Colon (tissue), 2 donors: ENCODE measurements at regions not wholly inside any gene's neighbourhood (a gene's known extent, or its start where the extent isn't known, plus 50 kb on each side); places are given as distances from the start of the nearest gene placed in this dataset.
"Not testable (repeated sequence)": the region's sequence is repeated elsewhere in the genome, so short reads cannot be mapped to it uniquely, and the experiment has no call there.

Experiments
- FAIRE-seq: peaks from 2 replicates; lab custom pipeline; 2012; peaks lifted over from hg19 to GRCh38; lab: Jason Lieb, UNC
- donor health status: control.
- donor health status: control.

DNA sequence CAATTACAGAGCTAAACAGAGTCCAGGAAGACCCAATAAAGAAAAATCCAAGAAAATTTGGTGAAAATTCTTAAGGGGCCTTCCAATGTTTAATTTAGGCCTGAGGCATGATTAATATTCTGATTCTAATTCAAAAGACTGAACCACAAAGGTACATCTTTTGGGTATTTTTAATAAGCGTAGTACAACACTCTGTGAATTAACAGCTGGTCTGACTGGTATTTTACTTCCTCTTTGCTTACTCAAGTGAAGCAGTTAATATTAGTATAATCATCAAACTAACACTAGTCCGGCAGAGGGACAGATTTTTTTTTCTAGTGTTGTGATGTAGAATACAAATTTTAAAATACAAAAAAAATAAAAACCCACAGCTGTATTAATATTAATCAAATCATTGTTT is 652.9 kb downstream of the NR4A2 start:
- no peak for FAIRE-seq

DNA sequence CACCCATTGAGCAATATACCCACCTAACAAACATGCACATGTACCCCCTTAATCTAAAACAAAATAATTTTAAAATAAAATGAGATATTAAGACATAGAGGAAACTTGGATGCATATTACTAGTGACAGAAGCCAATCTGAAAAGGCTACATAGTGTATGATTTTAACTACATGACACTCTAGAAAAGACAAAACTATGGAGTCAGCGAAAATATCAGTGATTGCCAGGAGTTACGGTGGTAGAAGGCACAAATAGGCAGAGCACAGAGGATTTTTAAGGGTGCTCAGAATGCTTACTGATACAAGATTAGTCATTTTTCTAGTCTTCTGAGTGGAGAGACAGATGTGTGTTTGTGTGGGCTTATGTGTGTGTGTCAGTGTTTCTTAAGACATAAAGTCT is 656.6 kb downstream of the NR4A2 start:
- no peak for FAIRE-seq

DNA sequence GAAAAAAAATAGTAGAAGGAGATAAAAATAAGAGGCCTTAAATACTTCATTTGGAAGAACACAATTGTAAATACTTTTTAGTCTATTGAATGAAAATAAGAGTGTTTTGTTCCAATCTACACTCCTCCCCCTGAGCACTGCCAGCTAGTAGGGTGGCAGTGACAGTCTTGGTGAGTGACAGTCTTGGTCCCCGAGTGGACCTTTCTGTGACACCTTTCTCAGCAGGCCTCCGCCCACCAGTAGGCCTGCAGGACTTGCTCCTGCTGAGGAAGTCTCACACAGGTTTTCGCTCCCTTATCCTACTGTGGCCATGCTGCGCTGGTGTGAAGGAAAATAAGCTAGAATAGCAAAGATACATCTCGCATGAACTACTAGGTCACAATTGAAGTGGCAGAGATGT is 666.8 kb downstream of the NR4A2 start:
- no peak for FAIRE-seq

DNA sequence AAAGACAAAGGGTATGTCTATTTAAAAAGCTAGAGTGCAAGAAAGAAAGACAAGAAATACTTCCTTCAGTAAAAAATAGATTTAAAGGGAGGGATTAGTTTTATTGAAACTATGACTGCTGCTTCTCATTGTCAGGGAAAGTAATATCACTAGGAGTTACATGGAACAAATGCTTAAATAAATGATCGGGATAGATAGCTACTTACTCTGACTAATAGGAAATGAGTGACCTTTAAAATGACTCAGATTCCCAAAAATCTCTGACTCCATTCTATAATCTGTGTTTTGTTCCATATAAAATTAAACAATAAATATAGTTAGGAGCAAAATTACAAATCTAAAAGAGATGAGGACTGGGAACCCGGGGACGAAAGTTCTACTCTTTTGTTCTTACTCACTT is 669.3 kb downstream of the NR4A2 start:
- no peak for FAIRE-seq

DNA sequence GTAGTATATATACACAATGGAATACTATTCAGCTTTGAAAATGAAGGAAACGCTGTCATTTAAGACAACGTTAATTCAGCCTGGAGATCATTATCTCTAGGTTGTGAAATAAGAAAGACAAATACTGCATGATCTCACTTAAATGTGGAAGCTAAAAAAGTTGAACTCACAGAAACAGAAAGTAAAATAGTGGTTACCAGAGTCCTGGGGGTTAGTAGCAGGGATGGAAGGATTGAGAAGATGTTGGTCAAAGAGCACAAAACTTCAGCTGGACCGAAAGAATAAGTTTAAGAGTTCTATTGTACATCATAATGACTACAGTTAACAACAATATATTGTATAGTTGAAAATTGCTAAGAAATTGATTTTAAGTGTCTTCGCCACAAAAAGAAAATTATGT is 670.3 kb downstream of the NR4A2 start:
- FAIRE-seq: no peak

DNA sequence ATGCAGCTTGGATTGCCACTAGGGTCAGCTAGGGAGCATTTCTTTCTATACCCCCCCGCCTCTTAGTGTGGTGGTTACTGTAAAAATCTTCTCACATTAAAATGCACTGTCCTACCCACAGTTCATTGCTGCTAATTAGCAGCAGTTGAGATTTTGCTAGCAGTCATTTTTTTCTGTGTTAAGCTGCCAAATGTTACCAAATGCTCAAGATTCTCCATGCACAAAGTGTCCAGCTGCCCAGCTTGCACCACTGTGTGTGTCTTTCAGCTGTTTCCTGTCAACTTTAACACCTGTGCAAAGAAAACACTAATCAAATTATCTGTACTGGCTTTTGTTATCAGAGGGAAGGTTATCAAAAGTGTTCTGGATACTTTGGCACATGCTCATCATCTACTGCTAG is 679.3 kb downstream of the NR4A2 start:
- FAIRE-seq: no peak

DNA sequence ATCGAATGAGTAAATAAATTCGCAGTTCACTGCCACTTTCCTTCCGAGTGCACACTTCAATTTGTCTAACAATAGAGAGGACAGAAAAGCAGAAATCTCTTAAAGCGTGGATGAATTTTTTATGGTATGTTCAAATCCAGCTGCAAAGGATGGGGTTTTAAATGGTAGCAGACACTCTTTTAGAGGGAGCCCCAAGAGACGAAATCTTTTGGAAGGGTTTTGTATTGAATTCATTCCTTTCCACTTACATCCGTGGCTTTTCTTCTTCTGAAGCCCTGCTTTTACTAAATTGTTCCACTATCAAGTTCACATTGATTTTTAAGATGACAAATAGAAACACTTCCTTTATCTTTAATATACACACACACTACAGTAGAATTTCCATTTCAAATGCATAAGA is 680.7 kb downstream of the NR4A2 start:
- no peak for FAIRE-seq

DNA sequence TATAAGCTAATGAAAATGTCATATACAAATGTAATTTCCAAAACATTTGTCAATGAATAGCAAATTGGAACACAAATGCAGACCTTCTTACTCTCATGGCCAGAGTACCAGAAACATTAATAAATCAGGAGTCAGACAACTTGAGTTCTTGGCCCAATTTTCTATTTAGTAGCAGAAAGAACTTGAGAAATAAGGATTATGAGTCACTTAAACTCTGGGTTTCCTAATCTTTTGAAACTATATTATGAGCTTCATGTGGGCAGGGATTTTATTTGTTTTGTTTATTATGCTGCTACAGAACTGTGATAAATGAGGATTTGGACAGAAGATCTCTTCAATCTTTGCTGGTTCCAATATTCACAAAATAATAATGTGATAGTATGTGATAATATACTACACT is 686.7 kb downstream of the NR4A2 start:
- no peak for FAIRE-seq

DNA sequence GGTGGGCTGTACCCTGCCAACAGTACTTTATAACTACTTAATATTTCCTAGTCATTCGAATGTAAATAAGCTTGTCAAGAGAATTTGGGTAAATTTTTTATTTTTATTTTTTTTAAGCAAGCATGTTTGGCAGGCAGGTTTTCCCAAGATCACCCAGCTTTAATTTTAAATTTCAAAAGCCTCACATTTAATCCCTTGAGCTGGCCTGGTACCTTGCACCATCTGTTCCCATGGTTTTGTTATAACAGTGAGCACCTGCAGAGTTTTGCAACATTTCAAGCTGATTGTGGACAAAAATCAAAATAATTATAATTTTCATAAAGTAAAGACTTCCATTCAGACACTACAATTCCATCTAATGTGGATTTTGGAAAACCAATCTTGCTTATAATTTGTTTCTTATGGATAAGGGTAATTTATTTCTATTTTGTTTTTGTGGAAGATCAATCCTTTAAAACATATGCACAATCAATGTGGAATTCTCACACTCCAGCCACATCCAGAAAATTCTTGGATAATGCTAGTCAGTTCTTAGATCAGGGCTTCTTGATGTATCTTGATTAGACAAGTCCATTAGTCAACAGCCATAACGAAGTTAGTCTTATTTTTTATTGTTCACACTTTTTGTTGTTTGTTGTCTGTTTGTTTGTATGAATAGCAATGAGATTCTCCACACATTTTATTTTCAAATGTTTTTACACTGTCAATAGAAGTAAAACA is 689.3 kb downstream of the NR4A2 start:
- FAIRE-seq: no peak

DNA sequence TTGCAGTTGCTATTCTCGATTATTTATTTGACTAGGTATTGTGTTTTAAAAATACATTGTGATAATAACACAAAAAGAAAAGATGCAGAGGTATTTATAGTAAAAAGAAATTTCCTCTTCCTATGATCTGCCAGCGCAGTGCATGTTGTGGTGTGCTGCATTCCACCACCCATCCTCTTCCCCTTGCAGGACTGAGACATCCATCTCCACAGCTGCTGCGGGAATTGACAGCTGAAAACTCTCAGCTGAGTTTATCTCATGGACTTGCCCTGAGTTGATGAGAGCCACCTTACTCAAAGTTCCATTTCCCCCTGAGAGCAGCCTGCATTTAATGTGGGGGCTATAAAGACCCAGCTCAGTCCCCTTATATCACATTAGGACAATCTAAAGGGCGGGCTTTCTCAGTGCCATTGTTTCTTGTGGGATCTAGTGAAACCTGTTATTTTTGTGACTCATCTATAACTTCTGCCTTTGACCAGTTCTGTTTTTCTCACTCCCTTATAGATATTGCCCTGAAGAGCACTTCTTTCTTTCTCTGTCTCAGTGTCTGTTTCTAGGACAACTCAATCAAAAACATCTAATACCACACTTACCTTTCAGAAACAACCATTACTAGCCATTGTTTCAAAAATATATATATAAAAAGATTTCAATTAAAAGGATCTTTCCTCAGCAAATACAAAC is 698.5 kb downstream of the NR4A2 start:
- no peak for FAIRE-seq

DNA sequence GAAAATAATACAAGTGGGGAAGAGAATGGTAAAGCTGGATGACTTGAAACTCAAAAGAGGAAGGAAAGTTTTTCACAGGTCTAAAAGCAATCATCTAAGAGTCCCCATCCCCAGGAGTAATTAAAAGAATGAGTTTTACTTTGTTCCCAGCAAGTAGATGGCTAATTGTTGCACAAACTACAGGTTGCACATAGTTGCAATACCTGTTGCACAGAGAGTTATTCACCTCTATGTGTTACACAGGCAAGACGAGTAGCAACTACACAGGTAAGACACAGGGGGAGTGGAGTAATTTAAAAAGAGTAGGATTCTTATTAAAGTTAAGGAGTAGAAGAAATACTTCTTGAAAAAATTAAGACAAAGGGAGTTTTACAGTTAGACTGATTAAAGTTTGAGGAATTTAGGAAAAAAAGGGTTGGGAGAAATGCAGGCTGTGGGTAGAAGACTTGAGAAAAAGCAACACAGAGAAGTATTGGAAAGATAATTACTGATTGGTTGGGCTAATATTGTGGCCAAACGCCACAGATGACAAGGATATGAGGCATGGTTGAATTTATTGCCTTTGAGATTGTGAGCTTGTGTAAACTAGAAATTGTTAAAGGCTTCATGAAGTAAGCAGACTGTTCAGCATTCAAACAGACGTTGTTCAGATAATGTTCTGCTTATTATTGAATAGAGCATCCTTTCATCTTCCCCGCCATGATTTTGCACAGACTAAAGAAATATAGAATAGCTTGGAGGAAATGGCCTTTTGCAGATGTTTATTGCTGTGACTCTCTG is 699.3 kb downstream of the NR4A2 start:
- FAIRE-seq: no peak

DNA sequence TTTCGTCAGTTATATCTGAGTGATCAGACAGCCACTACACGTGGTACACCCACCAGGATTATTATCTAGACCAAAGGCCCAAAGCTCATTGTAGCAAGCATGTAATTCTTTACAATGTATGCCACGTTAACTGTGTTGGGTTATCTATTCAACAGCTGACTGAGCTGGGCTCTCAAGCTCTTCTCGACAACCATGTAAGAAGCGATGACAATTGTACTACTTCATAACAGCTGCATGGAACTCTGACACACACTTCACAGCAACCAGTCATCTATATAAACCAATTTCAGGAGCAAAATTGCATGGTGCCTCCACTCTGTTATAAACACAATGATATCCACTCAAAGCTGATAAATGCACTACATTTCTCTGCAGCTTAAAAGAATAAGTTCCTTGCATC is 701.8 kb downstream of the NR4A2 start:
- no peak for FAIRE-seq

DNA sequence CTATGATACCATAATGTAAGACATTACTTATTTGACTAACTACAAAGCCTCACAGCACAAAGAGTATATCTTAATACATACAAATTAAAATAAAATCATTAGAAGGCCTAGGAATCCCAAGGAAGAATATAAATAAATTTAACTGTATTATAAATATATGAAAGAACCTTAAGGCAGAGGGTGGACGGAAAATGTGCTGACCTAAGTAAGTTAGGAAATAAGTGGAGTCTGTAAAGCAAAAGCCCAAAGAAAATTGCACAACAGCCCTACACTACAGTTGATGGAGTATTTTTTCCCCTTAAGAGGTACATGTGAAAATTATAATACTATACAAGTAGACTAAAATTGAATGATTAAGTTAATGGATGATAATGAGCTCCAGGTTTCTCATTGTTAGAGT is 710.1 kb downstream of the NR4A2 start:
- no peak for FAIRE-seq

DNA sequence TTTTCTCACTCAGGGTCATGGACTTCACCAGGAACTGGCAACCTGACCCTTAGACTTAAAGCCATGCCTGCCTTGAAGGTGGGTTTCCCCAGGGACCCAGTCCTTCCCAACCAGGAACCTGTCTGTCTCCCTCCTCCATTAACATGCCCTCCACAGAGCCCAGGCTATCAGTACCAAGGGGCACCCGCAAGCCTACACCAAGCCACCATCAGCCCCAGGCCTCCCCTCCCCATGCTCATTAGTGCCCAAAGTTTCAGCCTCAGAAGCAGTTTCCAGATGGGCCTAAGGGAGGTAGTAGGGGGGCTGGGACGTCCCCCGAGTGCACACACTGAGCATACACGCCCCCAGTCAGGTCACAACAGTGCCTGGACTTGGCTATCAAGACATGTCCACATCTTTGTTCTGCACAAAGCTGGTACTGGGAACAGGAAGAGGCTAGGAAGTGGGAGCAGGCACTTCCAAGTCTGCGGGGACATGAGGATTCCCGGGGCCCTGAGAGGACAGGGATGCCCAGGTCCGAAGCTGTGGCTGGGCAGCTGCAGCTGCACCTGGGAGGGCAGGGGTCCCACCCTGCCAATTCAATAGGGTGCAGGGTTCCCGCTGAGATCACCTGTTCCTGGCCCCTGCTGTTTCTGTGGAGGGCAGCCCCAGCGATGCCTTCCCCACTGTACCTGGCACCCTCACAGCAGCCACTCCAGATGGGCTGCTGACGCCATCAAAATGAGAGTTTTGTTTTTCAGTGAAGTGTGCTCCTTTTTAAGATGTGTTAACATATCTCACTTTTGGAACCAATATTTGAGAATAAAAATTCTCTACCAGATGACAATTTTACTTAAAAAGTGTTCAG is 731.4 kb downstream of the NR4A2 start:
- no peak for FAIRE-seq

DNA sequence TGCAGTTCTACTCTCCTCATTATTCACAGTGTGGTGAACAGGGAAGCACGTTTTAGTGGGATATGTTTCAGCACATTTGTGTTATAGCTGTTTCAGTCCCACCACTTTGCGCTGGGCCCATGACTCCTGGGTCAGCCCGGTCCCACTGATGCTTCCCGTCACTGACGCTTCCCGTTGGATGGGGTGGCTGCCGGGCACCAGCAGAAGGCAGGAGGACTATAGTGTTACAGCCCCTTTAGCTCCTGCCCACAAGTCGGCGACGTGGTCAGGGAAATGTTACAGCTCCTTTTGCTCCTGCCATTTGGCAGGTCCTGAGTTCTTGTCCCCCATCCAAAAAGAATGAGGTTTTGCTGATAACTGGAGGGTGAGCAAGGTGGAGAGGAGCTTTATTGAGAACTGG is 732.2 kb downstream of the NR4A2 start:
- no peak for FAIRE-seq

DNA sequence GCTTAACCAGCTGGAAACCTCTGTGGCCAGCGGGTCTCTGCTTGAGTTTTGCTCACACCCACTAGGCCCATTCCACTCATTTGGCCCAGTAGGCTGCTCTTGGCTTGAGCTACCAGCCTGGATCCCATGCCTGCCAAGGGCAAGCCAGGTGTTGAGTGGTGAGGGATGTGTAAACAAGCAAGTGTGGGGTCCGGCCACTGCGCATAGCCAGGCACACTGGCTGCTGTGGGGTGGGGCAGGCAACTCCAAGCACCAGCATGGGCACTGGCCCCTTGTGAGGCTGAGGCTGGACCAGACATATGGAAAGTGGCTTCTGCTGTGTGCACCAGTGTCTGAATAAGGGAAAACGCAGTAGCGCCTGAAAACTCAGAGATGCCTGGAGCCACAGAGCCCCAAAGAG is 732.7 kb downstream of the NR4A2 start:
- no peak for FAIRE-seq

DNA sequence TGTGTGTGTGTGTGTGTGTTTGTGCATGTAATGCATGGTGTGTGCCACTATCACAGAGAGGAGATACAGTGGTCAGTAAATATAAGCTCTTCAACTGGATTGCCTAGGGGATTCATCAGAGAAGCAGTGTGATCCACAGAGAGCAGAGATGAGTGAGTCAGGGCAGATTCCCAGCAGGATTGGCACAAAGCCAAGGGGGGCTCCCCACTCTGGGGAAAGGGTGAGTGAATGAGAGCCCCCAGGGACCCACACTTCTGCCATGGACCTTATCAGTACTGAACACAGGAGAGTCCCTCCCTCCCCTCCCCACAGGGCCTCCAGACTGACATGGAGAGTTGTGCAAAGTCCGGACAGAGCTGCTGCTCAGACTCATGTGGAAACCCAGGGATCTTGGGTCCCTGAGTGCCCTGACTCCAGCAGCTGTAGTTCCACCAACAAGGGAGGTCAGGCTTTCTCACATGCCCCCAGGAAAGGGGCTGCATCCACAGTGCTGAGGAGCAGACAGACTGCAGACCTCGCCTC is 748.8 kb downstream of the NR4A2 start:
- FAIRE-seq: no peak

DNA sequence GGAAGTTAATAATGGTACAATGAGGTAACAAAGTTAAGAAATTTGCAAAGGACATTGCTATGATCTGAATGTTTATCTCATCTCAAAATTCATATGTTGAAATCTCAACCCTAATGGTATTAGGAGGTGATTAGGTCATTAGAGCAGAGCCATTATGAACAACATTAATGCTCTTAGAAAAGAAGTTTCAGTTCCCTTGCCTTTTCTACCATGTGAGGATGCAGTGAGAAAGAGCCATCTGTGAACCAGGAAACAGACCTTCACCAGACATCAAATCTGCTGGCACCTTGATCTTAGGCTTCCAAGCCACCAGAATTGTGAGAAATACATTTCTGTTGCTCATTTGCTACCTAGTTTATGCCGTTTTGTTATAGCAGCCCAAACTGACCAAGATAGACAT is 757.6 kb downstream of the NR4A2 start:
- FAIRE-seq: no peak

DNA sequence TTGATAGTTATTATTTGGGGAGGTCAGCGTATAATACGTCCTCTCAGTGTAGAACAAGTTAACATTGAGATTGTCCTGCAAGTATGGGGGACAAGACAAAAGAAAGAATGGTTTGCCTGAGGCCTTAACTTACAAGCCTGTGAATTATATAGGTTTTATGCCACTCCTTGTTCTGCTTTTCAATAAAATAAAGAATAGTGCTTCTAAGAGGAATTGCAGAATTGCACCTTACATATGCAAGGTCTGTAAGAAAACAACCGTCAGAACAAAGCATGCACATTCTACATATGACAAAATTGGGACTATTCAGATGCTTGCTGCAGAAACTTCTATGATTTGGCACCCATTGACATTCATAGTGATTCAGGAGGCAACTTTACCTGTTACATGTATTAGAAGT is 785.0 kb downstream of the NR4A2 start:
- FAIRE-seq: no peak

DNA sequence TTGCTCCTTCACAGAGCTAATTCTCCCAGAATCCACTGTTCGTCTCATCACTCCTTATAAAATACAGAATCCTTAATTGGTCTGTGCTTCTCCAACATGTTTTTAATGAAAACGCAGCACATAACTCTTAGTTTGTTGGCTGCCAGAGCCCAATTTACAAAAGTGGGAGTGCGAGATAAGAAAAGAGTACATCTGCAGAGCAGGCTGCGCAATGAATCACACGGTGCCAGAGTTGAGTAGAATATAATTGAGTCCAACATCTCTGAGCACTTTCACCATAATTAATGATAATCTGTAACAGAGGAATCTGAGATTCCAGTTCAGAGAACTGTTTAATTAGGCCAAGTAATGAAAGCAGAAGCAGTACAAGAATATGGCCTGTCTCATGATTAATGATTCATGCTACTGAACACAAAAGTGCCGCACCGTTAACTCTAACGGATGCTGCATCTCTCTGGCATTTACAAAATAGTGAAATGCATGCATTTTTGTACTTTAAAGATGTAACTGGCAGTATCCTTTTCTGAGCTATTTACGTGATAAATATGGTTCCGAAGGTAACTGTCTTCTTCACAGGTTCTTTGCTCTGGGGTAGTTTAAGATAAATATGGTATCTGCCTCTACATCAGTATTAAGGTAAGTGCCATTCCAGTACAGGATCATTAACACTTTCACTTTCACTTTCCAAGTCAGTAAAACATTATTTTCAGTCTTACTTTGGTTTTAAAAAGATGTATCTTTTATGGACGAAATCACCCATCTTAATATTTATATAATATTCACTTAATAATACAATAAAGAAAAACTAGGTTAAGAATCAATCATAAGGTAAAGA is 785.6 kb downstream of the NR4A2 start:
- no peak for FAIRE-seq

DNA sequence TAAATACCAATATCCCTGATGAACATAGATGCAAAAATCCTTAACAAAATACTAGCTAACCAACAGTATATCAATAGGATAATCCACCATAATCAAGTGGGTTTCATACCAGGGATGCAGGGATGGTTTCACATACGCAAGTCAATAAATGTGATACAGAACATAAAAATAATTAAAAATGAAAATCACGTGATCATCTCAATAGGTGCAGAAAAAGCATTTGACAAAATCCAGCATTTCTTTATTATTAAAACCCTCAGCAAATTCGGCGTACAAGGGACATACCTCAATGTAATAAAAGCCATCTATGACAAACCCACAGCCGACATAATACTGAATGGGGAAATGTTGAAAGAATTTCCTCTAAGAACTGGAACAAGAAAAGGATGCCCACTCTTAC is 793.5 kb downstream of the NR4A2 start:
- FAIRE-seq: not testable (repeated sequence)
